ENCODE measurements at regions not wholly inside any gene's neighbourhood (a gene's known extent, or its start where the extent isn't known, plus 50 kb on each side); places are given as distances from the start of the nearest gene placed in this dataset.

- Mint-ChIP-seq H3K4me1 (no peaks in the 10 kb centered on the region), H3K36me3 (ENCODE audit: low read depth) (peaks cover 8% of the 10 kb centered on the region; the same call in 1 of the 3 replicates), H3K27ac (no peak overlapping the region), H3K4me3 (no peak overlapping the region), H3K9me3 (peaks cover 18% of the 10 kb centered on the region), H3K27me3 (ENCODE audit: insufficient read depth, low read depth, poor library complexity) (peaks cover 3% of the 10 kb centered on the region)
- Histone ChIP-seq H4K20me1 (replicated peaks; ENCODE audit: insufficient read depth) (no peaks in the 10 kb centered on the region), H3K27me3 (ENCODE audit: insufficient read depth) (no peaks in the 10 kb centered on the region), H3K79me2 (replicated peaks; ENCODE audit: insufficient read depth) (no peaks in the 10 kb centered on the region), H3K4me3 (no peak overlapping the region), H3K4me1 (ENCODE audit: insufficient read depth) (no peaks in the 10 kb centered on the region), H3K27ac (ENCODE audit: low read depth) (no peak overlapping the region), H3F3A (replicated peaks; ENCODE audit: low read depth) (no peaks in the 10 kb centered on the region), H2AFZ (no peak overlapping the region), H3K36me3 (ENCODE audit: insufficient read depth) (no peaks in the 10 kb centered on the region), H3K9me2 (ENCODE audit: insufficient read depth) (peaks cover 22% of the 10 kb centered on the region; the same call in 1 of the 2 replicates), H3K4me2 (no peak overlapping the region)
- TF ChIP-seq REST (IDR thresholded peaks at IDR 0.05; ENCODE audit: unreplicated experiment) (no peak), CREB1 (CRISPR knock-in tag; IDR thresholded peaks at IDR 0.05; ENCODE audit: low read depth) (no peak), ZNF114 (CRISPR knock-in tag; IDR thresholded peaks at IDR 0.05) (no peak), STAT1 (IDR thresholded peaks at IDR 0.05; ENCODE audit: unreplicated experiment) (no peak), ZNF331 (CRISPR knock-in tag; IDR thresholded peaks at IDR 0.05; ENCODE audit: low read depth) (no peak), EZH2 (IDR thresholded peaks at IDR 0.05; ENCODE audit: low read depth, unreplicated experiment) (no peak), EZH2phosphoT487 (IDR thresholded peaks at IDR 0.05; ENCODE audit: unreplicated experiment) (no peak), NANOG (IDR thresholded peaks at IDR 0.05; ENCODE audit: borderline replicate concordance) (no peak), CTCF (conservative IDR thresholded peaks at IDR 0.05; ENCODE audit: low read depth in 2 of 2) (no peak), POLR2AphosphoS5 (IDR thresholded peaks at IDR 0.05; ENCODE audit: low read depth) (no peak), JUNB (IDR thresholded peaks at IDR 0.05; ENCODE audit: unreplicated experiment) (no peak)
- TF ChIP-seq, protein P1, sequence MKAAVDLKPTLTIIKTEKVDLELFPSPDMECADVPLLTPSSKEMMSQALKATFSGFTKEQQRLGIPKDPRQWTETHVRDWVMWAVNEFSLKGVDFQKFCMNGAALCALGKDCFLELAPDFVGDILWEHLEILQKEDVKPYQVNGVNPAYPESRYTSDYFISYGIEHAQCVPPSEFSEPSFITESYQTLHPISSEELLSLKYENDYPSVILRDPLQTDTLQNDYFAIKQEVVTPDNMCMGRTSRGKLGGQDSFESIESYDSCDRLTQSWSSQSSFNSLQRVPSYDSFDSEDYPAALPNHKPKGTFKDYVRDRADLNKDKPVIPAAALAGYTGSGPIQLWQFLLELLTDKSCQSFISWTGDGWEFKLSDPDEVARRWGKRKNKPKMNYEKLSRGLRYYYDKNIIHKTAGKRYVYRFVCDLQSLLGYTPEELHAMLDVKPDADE (IDR thresholded peaks at IDR 0.05) = no peak
- DNase-seq (ENCODE audit: low spot score) = no peak
- no peak for ATAC-seq
Measured at GRCh38 chr3:31027914-31028313, 133.5 kb upstream of the GADL1 start.
